GM21390 (cell line): ENCODE measurements at regions not wholly inside any gene's neighbourhood (a gene's known extent, or its start where the extent isn't known, plus 50 kb on each side); places are given as distances from the start of the nearest gene placed in this dataset.
"Not testable (repeated sequence)": the region's sequence is repeated elsewhere in the genome, so short reads cannot be mapped to it uniquely, and the experiment has no call there.

Experiments
- ATAC-seq: cut with Tn5 transposase; IDR thresholded peaks from one replicate; pipeline ENCODE4 v1.9.1; 2021; ENCODE audit not compliant: unreplicated experiment

DNA sequence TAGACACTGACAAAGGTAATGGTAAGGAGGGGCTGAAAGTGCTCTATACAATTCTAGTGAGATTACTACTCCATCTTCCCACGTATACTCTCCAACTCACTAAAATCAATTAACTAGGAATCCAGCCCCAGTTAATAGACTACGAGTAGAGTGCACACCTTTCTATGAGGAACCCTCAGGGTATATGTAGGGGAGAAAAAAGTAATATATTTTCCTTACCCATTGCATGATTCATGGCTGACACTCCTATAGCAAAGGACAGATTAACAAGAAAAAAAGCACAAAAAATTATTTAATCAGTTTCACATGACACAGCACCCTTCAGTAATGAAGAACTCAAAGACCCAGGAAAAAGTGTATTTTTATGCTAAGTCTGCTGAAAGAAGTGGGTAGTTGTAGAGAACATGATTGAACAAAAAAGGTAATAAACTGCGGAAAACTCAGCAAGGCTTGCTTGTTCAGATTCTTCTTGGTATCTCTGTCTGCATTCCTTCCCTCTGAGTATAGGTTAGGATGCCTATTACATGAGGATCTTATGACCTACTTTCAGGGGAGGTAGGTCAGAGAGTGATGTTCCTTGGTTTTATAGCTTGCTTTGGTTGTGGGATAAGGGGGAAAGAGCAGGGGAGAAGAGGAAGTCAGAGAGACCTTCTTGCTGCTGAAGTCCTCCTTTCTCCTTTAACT is 342.0 kb upstream of the DLGAP1 start:
- ATAC-seq = no peak

DNA sequence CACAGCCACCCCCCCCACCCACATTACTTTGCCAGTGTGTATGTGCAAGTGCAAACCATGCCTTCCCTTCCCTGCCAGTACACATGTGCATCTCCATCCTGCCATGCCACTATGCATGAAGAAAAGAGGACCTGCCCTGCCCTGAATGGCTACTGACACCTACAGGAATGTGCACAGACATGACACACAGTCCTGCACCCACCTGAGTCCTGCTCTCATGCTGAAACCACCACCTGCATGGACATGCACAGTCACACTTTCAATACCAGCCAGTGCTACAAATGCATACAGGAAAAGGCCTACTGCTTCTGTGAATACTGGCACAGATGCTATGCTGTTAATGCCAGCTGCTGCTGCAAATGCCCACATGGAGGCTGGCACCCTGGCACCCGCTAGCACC is 334.4 kb upstream of the DLGAP1 start:
- no peak for ATAC-seq

DNA sequence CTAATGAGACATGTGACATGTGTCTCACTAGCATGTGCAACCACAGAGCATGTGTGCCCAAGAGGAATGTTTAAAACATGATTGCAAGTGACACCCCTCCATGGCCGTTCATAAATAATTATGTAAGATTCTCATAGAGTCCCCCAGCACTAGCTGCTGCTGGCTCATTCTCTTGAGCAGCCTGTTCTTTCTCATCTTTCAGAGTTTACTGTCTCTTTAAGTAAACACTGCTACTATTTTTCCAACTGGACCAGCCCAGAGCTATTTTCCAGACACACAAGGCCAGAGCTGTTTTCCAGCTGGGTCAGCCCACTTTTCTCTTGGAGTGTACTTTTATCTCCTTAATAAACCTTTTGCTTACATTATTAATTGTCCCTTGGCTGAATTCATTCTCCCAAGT is 326.8 kb upstream of the DLGAP1 start:
- ATAC-seq = no peak

DNA sequence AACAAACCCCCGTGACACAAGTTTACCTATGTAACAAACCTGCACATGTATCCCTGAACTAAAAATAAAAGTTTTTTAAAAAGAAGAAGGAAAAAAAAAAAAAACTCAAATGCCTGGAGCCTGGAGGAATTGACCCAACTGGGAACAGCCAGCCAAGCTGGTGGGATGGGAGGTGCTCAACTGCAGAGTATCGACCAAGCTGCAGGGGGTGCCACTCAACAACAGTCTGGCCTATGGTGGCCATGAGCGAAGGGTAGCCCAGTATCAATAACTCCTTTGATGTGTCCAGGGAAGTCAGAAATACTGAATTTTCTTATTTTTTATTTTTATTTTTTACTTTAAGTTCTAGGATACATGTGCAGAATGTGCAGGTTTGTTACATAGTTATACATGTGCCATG is 310.3 kb upstream of the DLGAP1 start:
- no peak for ATAC-seq

DNA sequence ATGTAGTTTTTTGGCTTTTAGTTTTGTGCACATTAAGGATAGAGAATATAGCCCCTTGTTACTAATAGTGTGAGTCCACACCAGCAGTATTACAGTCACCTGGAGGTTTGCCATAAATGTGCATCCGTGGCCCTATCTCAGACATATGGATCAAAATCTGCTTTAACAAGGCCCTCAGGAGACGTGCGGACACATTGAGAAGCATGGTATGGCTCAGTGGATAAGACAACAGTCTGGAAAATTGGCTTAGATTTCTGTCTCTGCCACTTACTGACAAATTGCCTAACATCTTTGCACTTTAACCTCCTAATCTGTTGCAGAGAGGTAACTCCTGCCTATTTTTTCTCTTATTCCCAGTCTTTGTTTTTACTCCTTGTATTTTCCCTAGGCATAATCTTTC is 307.2 kb upstream of the DLGAP1 start:
- ATAC-seq = no peak

DNA sequence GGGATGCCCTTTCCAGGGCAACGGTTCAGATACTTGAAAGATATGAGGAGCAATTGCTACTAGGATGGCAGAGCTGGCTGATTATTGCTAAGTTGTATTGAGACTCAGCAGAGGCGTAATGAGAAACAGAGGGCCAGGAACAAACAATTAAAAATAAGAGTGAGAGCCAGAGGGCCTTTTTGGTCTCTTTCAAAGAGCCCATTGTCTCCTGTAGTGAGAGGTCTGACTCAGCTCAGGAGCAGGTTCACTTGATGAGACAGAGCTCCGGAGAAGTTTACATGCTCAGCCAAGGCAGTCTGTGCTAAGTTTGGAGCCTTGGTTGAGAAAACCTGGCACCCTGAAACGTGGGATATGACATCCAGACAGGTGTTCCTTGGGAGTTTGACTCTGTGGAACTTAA is 303.9 kb upstream of the DLGAP1 start:
- ATAC-seq = no peak

DNA sequence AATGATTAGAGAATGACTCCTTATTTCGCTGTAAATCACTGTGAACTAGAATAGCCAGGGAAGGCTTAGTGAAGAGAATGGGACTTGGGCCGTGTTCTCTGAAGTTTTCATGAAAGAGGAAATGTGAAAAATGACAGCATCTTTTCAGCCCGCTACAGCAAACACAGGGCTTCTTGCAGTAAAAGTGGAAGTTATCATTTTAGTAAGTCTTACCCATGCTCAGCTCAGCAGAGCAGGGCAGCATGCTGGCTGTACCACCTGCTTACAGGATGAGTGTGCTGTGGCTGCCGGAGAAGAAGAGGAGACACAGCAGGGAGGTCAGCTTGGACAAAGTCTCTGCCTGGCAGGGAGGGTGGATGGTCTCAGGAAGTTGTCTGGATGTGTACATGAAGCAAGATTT is 300.7 kb upstream of the DLGAP1 start:
- ATAC-seq = no peak

DNA sequence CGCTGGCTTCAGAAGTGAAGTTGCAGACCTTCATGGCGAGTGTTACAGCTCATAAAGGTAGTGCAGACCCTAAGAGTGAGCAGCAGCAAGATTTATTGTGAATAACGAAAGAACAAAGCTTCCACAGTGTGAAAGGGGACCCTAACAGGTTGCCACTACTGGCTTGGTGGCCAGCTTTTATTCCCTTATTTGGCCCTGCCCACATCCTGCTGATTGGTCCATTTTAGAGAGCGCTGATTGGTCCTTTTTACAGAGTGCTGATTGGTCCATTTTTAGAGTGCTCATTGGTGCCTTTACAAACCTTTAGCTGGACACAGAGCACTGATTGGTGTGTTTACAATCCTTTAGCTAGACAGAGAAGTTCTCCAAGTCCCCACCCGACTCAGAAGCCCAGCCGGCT is 298.0 kb upstream of the DLGAP1 start:
- ATAC-seq = not testable (repeated sequence)

DNA sequence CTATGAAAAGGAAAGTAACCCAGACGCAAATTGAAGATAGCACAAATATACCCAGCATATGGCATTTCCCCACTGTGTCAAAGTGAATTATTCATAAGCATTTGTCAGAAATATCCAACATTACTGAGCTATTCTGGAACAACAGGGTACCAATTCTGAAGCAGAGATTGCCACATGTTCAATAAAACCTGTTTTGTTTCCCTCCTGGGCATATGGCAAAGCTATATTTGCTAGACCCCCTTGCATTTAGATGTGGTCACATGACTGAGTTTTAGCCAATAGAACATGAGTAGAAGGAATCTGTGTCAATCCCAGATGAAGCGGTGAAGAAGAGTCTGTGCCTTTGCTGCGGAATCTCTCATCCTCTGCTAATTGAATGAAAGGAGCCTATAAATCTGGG is 296.4 kb upstream of the DLGAP1 start:
- ATAC-seq = no peak

DNA sequence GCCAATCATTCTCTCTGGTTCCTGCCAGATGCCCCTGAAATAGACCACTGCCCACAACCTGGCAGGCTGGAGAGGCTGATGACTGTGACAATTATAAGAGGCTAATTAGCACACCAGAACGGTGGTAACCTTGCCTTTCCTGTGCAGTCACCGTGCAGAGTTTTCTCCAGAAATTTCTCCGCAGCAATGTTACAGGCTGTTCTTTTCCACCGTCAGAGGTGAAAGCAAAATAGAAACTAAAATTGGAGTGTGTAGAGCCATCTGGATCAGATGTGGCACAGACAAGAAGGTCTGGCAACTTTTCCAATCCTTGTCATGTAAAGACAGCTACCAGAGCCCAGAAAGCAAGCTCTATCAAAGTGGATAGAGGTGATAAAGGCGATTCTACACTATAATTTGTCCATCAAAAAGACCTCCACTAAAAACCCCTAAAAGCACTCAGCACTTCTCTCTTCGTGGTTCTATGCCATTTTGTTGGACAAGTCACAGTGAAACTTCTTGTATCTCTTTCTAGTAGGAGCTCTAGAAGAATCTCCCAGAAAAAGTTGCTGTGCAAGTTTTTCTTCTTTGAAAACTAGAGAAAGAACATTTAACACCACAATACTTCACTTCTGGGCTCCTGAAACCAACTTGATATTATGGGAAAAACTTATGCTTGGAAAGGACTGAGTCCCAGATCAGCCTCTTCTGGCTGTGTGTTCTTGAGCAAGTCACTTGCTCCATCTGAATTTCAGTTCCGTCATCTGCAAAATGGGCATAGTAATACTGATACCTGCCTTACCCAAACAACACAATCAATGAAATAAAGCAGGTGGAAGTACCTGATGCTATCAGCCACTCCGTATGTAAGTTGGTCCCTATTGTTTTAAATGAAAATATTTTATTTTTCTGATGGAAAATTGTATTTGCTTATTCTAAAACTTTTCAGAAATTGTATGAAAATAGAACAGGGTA is 295.6 kb upstream of the DLGAP1 start:
- no peak for ATAC-seq

DNA sequence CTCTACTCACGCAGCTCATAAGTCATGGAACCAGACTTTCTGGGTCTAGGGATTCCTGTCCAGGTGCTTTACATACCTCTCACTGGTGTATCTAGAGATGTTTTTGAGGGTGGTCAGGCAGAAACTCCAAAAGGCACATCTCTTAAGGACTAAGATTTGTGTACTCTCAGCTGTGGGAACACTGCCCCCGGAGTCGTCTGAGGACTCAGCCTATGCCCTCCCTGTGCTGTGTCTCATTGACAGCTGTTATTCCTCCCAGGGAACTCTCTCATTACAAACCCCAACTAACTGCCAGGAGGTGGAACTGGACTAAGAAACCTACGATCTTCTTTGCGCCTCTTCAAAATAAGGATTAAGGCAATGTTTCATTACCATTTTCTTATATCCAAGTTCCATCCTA is 293.9 kb upstream of the DLGAP1 start:
- ATAC-seq = no peak

DNA sequence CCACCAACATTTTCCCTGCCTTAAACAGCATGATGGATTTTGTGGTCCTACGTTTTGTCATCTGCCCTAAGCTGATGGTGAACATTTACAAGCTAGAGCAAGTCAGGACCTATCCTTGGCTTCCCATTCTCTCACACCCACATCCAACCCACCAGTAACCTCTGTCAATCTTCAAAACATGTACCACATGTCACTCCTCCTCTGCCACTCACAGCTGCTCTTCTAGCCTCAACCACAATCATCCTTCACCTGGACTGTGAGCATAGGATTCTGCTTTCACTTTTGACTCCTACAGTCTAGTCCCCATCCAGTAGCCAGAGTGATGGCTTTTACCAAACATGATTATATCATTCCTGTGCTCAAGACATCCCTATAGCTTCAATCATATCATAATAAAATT is 279.8 kb upstream of the DLGAP1 start:
- ATAC-seq = no peak

DNA sequence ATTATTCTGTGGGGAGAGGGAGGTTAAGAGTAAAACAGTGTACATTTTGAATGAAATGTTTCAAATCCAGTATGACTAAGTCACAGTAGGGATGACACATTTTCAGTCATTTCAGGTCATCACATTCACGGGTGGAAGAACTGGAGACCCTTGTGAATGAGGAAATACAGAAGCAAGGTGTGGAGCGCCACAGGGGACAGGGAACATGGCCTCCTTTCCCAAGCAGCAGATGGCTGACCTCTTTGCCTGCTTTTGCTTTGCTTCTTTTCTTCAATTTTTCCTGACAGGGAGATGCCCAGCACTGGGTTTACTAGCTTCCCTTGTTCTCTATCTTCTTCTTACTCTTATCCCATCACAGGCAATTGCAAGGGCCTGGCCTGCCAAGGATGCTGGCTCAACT is 278.9 kb upstream of the DLGAP1 start:
- ATAC-seq = no peak

DNA sequence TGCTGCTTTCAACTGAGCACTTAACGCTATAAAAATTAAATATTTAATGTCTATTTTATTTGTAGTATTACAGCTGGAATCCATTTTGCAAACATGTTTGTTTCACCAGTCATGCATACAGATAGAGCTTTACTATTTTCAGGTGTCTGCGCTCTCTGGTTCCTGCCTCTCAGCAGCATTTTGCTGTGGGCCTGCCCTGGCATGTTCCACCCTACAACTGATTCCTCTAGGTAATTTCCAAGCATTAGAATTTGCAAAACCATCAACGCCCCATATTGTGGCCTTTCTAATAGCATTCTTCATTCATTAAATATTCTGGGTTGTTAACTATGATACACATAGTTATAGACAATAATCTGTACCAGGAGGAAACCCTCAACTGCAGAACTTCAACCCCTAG is 266.4 kb upstream of the DLGAP1 start:
- ATAC-seq = no peak

DNA sequence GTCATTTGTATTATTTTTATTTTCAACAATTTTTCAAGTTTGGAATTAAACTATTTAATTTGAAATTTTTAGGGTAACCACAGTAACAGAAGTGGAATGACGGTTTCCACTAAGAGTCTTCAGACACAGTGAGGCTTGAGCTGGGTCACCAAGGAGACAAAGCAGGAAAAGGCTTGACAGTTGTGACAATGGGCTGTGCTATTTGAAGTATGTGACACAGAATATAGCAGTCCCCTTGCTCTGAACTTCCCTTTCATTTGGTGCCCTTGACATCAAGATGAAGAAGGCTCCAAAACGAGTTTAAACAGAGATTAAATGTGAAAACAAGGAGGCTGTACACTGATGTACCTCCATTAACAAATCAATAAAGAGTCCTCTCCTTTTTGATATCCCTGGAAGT is 265.4 kb upstream of the DLGAP1 start:
- no peak for ATAC-seq

DNA sequence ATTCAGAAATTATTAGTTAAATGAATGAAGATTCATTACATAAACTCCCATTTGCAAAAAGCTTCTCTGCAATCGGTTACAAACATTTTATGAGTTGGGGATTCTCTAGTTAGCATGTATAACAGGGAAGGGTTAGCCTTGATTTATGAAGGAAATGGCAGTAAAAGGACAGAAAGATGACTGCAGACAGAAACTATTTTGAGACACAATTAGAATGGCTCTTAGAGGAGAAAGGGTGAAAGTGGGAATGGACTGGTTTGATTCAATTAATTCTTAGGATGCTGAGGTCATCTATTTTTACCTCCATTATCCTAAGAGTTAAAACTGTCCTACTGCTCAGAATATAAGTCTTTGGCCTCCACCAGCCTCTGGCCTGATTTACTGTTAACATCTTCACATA is 250.8 kb upstream of the DLGAP1 start:
- no peak for ATAC-seq

DNA sequence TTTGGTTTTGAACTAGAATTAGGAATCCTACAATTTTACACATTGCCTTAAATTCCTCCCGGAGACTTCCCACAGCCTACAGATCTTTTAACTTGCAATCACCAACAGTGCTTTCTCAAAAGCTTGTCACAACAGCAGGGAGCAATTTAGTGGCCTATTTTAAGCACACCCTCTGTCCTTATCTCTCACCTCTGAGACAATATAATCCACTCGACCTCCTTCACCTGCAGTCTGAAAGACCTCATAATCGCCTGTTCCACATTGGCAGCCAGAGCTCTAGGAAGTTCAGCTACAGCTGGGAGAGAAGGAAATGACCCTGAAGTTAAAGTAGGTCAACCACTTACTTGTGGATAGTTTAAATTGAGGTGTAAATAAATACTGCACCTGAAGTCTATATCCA is 249.7 kb upstream of the DLGAP1 start:
- no peak for ATAC-seq

DNA sequence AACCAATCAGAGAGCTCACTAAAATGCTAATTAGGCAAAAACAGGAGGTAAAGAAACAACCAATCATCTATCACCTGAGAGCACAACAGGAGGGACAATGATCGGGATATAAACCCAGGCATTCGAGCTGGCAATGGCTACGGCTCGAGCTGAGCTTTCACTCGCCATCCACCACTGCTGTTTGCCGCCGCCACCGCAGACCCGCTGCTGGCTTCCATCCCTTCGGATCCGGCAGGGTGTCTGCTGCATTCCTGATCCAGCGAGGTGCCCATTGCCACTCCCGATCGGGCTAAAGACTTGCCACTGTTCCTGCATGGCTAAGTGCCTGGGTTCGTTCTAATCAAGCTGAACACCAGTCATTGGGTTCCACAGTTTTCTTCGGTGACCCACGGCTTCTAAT is 236.7 kb upstream of the DLGAP1 start:
- no peak for ATAC-seq

DNA sequence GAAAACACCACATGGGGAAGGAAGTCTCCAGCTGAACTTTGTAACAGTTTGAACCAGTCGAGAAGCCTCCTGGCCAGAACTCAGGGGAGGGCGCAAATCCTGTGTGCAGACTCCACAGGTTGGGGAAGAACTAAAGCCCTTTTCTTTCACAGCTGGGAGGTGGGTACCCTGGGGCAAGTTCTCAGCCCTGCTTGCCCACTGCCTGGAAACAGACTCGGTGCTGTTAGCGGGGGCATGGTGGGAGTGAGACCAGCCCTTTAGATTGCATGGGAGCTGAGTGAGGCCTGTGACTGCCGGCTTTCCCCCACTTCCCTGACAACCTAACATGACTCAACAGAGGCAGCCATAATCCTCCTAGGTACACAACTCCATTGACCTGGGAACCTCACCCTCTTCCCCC is 223.6 kb upstream of the DLGAP1 start:
- ATAC-seq = not testable (repeated sequence)

DNA sequence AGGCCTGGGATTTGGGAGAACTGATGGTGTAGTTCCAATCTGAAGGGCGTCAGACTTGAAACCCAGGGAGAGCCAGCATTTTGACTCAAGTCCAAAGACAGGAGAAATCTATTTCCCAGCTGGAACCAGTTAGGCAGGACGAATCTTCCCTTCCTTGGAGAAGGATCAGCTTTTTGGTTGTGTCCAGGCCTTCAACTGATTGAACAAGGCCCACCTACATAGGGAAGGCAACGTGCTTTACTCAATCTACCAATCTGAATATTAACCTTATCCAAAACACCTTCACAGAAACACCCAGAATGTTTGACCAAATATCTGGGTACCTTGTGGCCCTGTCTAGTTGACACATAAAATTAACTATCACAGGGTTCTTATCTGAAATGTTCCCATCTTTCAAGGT is 221.9 kb upstream of the DLGAP1 start:
- no peak for ATAC-seq

DNA sequence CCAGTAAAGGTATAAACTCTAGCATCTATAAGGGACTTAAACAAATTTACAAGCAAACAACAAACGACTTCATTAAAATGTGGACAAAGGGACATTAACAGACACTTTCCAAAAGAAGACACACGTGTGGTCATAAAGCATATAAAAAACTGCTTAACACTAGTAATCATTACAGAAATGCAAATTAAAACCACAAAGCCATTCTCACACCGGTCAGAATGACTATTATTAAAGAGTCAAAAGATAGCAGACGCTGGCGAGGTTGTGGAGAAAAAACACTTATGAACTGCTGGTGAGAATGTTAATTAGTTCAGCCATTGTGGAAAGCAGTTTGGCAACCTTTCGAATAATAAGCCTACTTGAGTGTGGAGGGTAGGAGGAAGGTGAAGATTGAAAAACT is 217.1 kb upstream of the DLGAP1 start:
- ATAC-seq = no peak

DNA sequence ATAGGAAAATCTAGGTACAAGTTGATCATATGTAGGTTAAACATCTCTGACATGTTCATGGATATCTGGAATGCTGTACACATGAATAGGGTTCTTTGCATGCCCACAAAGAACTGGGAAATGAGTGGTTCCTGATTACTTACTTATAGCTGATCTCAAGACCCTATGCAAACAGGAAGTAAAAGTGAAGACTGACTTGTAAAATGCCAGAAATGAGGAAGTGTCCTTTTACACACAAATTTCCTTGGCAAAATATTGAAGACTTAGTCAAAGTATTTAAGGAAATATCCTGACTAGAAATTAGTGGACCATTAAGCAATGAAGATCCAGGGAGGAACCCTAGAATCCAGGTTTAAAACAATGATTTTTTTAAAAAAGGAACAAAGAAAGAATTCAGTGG is 203.7 kb upstream of the DLGAP1 start:
- no peak for ATAC-seq

DNA sequence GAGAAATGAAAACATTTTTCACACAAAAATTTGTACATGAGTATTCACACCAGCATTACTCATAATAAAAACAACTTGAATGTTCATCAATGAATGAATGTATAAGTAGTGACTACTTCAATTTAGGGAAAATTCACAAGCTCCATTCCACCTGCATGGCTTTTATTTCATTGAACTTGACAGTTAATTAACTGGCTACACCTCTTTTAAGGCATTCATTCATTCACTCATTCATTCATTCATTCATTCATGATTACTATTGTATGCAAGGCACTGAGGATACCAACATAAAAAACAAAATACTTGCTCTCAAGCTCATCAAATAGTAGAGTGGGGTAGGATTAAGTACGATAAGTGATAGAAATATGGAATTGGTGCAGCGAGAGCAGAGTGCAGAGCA is 198.3 kb upstream of the DLGAP1 start:
- ATAC-seq = no peak
